Karpas-422 (cell line): ENCODE measurements at regions not wholly inside any gene's neighbourhood (a gene's known extent, or its start where the extent isn't known, plus 50 kb on each side); places are given as distances from the start of the nearest gene placed in this dataset.

Experiments used
- DNase-seq: peaks from one replicate; pipeline ENCODE4 v3.0.0-alpha.2; 2015
- H2AFZ ChIP-seq: fragments of 200-600 bp; sonication (generic); 2 replicates; pipeline ENCODE4 v1.6.1; 2014; ENCODE audit warnings: antibody characterized with exemption, low read length, mixed read lengths
- H3K27ac ChIP-seq: fragments of 200-600 bp; sonication (generic); 2 replicates; pipeline ENCODE4 v1.5.1; 2014; ENCODE audit warnings: mild to moderate bottlenecking, low read length, moderate library complexity
- H3K27me3 ChIP-seq: fragments of 200-600 bp; sonication (generic); 2 replicates; pipeline ENCODE4 v1.6.1; 2014; ENCODE audit warnings: low read length, mixed read lengths
- H3K36me3 ChIP-seq: fragments of 200-600 bp; sonication (generic); 2 replicates; pipeline ENCODE4 v1.6.1; 2014; ENCODE audit warnings: low read length, mixed read lengths; ENCODE audit not compliant: insufficient read depth
- H3K4me1 ChIP-seq: fragments of 200-600 bp; sonication (generic); 2 replicates; pipeline ENCODE4 v1.6.1; 2014; ENCODE audit warnings: mild to moderate bottlenecking, low read length, mixed read lengths
- H3K4me2 ChIP-seq: fragments of 200-600 bp; sonication (generic); 2 replicates; pipeline ENCODE4 v1.6.1; 2014; ENCODE audit warnings: low read length, low read depth, mild to moderate bottlenecking; ENCODE audit not compliant: poor library complexity, severe bottlenecking
- H3K4me3 ChIP-seq: fragments of 200-600 bp; sonication (generic); 2 replicates; pipeline ENCODE4 v1.5.1; 2014; ENCODE audit warnings: mild to moderate bottlenecking, antibody characterized with exemption, low read length, mixed read lengths
- H3K79me2 ChIP-seq: fragments of 200-600 bp; sonication (generic); 2 replicates; pipeline ENCODE4 v1.6.1; 2014; ENCODE audit warnings: mild to moderate bottlenecking, low read length, mixed read lengths
- H3K9ac ChIP-seq: fragments of 200-600 bp; sonication (generic); 2 replicates; pipeline ENCODE4 v1.6.0; 2014; ENCODE audit warnings: low read length
- H3K9me2 ChIP-seq: fragments of 200-600 bp; sonication (generic), shearing (Covaris generic); replicated peaks from 2 replicates; pipeline ENCODE4 v1.6.0; 2014; ENCODE audit warnings: mild to moderate bottlenecking, low read length, moderate library complexity; ENCODE audit not compliant: insufficient read depth
- H3K9me3 ChIP-seq: fragments of 300-700, 200-600 bp; sonication (generic); 2 replicates; pipeline ENCODE4 v1.6.1; 2014; ENCODE audit warnings: low read length, mixed read lengths
- H4K20me1 ChIP-seq: fragments of 200-600 bp; sonication (generic); 2 replicates; pipeline ENCODE4 v1.6.1; 2014; ENCODE audit warnings: mild to moderate bottlenecking, antibody characterized with exemption, low read length, low read depth; ENCODE audit not compliant: insufficient read depth

DNA sequence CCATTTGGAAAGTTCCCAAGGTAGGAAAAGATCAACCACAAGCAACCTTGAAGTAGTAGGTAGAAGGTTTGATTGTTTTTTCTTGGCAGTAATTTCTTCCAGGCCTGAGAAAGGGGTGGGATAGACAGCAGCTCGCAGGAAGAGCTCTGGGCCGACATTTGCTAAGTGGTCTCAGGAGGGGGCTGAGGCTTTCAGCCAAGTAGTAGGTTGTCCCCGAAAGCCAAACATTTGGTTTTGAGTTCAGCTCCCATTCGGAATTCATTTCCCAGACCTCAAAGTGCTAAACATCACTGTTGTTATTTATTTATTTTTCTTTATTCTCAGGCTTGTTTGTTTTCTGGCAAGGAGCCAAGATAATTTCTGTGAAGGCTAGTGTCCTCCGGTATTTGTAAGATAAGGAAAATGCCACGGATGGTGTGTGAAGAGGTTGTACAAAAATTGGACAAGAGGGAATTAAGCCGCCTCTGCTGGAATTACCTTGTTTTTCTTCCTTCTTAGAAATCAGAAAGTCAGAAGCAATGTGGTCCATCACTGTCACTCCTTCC, 112.1 kb downstream of the KIF4B start:
- Histone ChIP-seq H3K27ac (no peak overlapping the region), H4K20me1 (no peaks in the 10 kb centered on the region), H3K9me2 (no peaks in the 10 kb centered on the region), H3K9ac (no peak overlapping the region), H3K79me2 (no peaks in the 10 kb centered on the region), H3K9me3 (no peaks in the 10 kb centered on the region), H2AFZ (no peak overlapping the region), H3K4me2 (no peak overlapping the region), H3K4me1 (no peaks in the 10 kb centered on the region), H3K27me3 (no peaks in the 10 kb centered on the region), H3K36me3 (no peaks in the 10 kb centered on the region), H3K4me3 (no peak overlapping the region)
- no peak for DNase-seq

DNA sequence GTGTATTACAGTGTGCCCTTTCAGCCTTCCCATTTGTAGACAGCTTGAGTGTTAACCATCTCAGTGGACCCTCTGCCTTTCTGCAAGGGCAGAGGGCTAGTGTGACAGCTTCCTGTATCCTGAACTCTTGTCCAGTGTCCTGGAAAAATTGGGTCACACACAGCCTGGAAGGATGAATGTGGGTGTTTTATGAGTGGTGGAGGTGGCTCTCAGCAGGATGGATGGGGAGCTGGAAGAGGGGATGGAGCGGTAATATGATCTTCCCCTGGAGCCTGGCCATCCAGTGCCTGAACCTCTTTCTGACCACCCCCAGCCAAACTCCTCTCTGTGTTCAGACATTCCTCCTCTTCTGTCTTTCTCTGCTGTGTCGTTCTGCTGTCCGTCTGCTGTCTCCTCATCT, 113.0 kb downstream of the KIF4B start:
- Histone ChIP-seq H3K36me3 (no peaks in the 10 kb centered on the region), H3K9ac (no peak overlapping the region), H3K9me2 (no peaks in the 10 kb centered on the region), H3K79me2 (no peaks in the 10 kb centered on the region), H2AFZ (no peak overlapping the region), H3K4me2 (no peak overlapping the region), H4K20me1 (no peaks in the 10 kb centered on the region), H3K27ac (no peak overlapping the region), H3K4me3 (no peak overlapping the region), H3K4me1 (no peaks in the 10 kb centered on the region), H3K9me3 (no peaks in the 10 kb centered on the region), H3K27me3 (no peaks in the 10 kb centered on the region)
- no peak for DNase-seq

DNA sequence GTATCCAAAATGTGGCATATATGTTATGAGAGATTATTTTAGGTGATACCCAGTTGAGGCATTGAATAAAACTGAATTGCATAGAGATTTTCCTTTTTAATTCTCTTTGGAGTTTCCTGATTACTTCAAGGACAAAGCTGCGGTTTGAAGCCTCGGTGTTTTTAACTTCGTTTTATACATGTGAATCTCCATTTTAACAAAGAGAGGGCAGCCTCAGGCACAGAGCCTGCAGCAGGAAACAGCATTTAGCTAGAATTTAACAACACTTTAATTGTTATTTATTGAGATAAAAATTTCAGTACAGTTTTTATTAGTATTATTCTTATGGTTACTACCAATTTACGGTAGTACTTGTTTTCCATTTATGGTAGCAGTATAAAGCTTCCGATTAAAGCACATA, 114.0 kb downstream of the KIF4B start:
- H3K4me1 ChIP-seq: no peaks in the 10 kb centered on the region
- no peak for DNase-seq
- H2AFZ ChIP-seq: no peak overlapping the region
- no peaks in the 10 kb centered on the region for H3K9me2 ChIP-seq
- H3K79me2 ChIP-seq: no peaks in the 10 kb centered on the region
- H4K20me1 ChIP-seq: no peaks in the 10 kb centered on the region
- no peak overlapping the region for H3K27ac ChIP-seq
- no peaks in the 10 kb centered on the region for H3K9me3 ChIP-seq
- H3K4me2 ChIP-seq: no peak overlapping the region
- H3K36me3 ChIP-seq: no peaks in the 10 kb centered on the region
- no peak overlapping the region for H3K4me3 ChIP-seq
- no peak overlapping the region for H3K9ac ChIP-seq
- no peaks in the 10 kb centered on the region for H3K27me3 ChIP-seq

GRCh38 chr5:155128786-155129512, 115.4 kb downstream of the KIF4B start:
- Histone ChIP-seq H3K9me2 (no peaks in the 10 kb centered on the region), H3K4me2 (no peak overlapping the region), H3K4me1 (no peaks in the 10 kb centered on the region), H2AFZ (no peak overlapping the region), H4K20me1 (no peaks in the 10 kb centered on the region), H3K79me2 (no peaks in the 10 kb centered on the region), H3K27ac (no peak overlapping the region), H3K36me3 (no peaks in the 10 kb centered on the region), H3K27me3 (no peaks in the 10 kb centered on the region), H3K9ac (no peak overlapping the region), H3K4me3 (no peak overlapping the region), H3K9me3 (no peaks in the 10 kb centered on the region)
- DNase-seq: no peak

DNA sequence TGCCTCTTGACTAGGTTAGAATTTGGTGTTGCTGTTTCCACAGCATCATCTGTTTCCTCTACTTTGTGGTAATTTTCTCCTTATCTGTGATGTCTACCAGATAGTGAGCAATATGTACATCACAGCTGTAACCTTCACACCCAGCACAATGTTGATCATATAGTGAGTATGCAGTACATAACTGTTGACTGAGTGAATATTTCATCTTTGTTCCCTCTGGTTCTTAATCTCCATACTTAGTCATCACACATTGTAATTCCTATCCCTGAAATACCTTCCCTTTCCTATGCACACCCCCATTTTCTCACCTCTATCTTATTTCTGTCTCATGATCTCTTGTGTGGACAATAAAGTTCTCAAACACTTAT, 115.9 kb downstream of the KIF4B start:
- no peaks in the 10 kb centered on the region for H3K79me2 ChIP-seq
- H3K27ac ChIP-seq: no peak overlapping the region
- H3K4me1 ChIP-seq: no peaks in the 10 kb centered on the region
- H3K4me2 ChIP-seq: no peak overlapping the region
- no peak for DNase-seq
- no peaks in the 10 kb centered on the region for H3K9me2 ChIP-seq
- H4K20me1 ChIP-seq: no peaks in the 10 kb centered on the region
- no peak overlapping the region for H3K4me3 ChIP-seq
- no peak overlapping the region for H3K9ac ChIP-seq
- no peaks in the 10 kb centered on the region for H3K9me3 ChIP-seq
- no peaks in the 10 kb centered on the region for H3K36me3 ChIP-seq
- H2AFZ ChIP-seq: no peak overlapping the region
- no peaks in the 10 kb centered on the region for H3K27me3 ChIP-seq

- Histone ChIP-seq H3K9me2 (no peaks in the 10 kb centered on the region), H3K4me3 (no peak overlapping the region), H3K4me1 (no peaks in the 10 kb centered on the region), H3K27ac (no peak overlapping the region), H3K4me2 (no peak overlapping the region), H3K9me3 (no peaks in the 10 kb centered on the region), H3K36me3 (no peaks in the 10 kb centered on the region), H2AFZ (no peak overlapping the region), H3K9ac (no peak overlapping the region), H3K27me3 (no peaks in the 10 kb centered on the region), H4K20me1 (no peaks in the 10 kb centered on the region), H3K79me2 (no peaks in the 10 kb centered on the region)
- no peak for DNase-seq
Observed at GRCh38 chr5:155134130-155134529, 120.6 kb downstream of the KIF4B start.

GRCh38 chr5:155136216-155136850, 122.8 kb downstream of the KIF4B start:
- Histone ChIP-seq H3K27me3 (no peaks in the 10 kb centered on the region), H3K9ac (no peak overlapping the region), H3K36me3 (no peaks in the 10 kb centered on the region), H3K9me2 (no peaks in the 10 kb centered on the region), H3K9me3 (no peaks in the 10 kb centered on the region), H3K4me2 (no peak overlapping the region), H3K27ac (no peak overlapping the region), H3K4me1 (no peaks in the 10 kb centered on the region), H3K79me2 (no peaks in the 10 kb centered on the region), H4K20me1 (no peaks in the 10 kb centered on the region), H3K4me3 (no peak overlapping the region), H2AFZ (no peak overlapping the region)
- DNase-seq: no peak

DNA sequence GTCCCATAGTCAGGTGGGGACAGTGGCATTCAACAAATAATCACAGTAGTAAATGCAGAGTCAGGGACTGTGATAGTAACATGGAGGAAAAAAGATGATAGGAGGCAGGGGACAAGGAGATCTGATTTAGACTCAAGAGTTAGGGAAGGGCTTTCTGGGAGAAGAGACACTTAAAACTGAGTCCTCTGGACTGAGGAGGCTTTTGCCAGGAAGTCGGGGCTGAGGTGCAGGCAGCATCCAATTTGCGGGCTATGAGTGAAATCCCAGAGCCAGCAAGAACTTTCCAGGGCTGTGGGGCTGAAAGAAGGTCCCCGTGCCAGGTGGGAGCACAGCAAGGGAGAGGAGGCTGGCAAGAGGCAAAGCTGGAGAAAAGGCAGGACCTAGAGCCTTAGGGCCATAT, 124.1 kb downstream of the KIF4B start:
- no peak overlapping the region for H3K27ac ChIP-seq
- H3K4me1 ChIP-seq: no peaks in the 10 kb centered on the region
- no peaks in the 10 kb centered on the region for H4K20me1 ChIP-seq
- H2AFZ ChIP-seq: no peak overlapping the region
- H3K9me2 ChIP-seq: no peaks in the 10 kb centered on the region
- no peaks in the 10 kb centered on the region for H3K79me2 ChIP-seq
- no peaks in the 10 kb centered on the region for H3K36me3 ChIP-seq
- no peaks in the 10 kb centered on the region for H3K9me3 ChIP-seq
- no peaks in the 10 kb centered on the region for H3K27me3 ChIP-seq
- no peak overlapping the region for H3K4me3 ChIP-seq
- H3K9ac ChIP-seq: no peak overlapping the region
- no peak overlapping the region for H3K4me2 ChIP-seq
- DNase-seq: no peak
